Small intestine (tissue), 7 donors: ENCODE measurements at regions not wholly inside any gene's neighbourhood (a gene's known extent, or its start where the extent isn't known, plus 50 kb on each side); places are given as distances from the start of the nearest gene placed in this dataset.

Source experiments
- DNase-seq, 2 donors: peaks; one replicate each; pipeline versions ENCODE4 v3.0.0 to v3.0.0-alpha.2; 2013
- FAIRE-seq: peaks from 2 replicates; lab custom pipeline; 2012; peaks lifted over from hg19 to GRCh38; lab: Jason Lieb, UNC
- H3K27ac ChIP-seq, 3 donors: one replicate each; pipeline ENCODE4 v1.5.1; 2013; ENCODE audit warnings: low read length in 2 of 3, mild to moderate bottlenecking in 2 of 3, control low read depth in 1 of 3, inconsistent platforms in 1 of 3, low read depth in 1 of 3, moderate library complexity in 1 of 3
- H3K27me3 ChIP-seq, 3 donors: one replicate each; pipeline ENCODE4 v1.6.1; 2013; ENCODE audit warnings: low read length in 3 of 3, inconsistent platforms in 1 of 3; ENCODE audit not compliant: control insufficient read depth in 3 of 3, insufficient read depth in 3 of 3
- H3K36me3 ChIP-seq, 3 donors: one replicate each; pipeline ENCODE4 v1.6.1; 2013; ENCODE audit warnings: low read length in 3 of 3, inconsistent platforms in 1 of 3, low read depth in 1 of 3, mild to moderate bottlenecking in 1 of 3, moderate library complexity in 1 of 3; ENCODE audit not compliant: control insufficient read depth in 3 of 3, insufficient read depth in 2 of 3
- H3K4me1 ChIP-seq, 3 donors: one replicate each; pipeline ENCODE4 v1.6.1; 2013; ENCODE audit warnings: low read length in 2 of 3, inconsistent platforms in 1 of 3, low read depth in 1 of 3, mild to moderate bottlenecking in 1 of 3, moderate library complexity in 1 of 3; ENCODE audit not compliant: control insufficient read depth in 3 of 3, insufficient read depth in 2 of 3
- H3K4me3 ChIP-seq, 3 donors: one replicate each; pipeline ENCODE4 v1.5.1; 2013; ENCODE audit warnings: low read length in 3 of 3, control low read depth in 1 of 3, inconsistent platforms in 1 of 3, low read depth in 1 of 3, mild to moderate bottlenecking in 1 of 3, moderate library complexity in 1 of 3
- H3K9me3 ChIP-seq, 2 donors: one replicate each; pipeline ENCODE4 v1.6.1; 2013; ENCODE audit warnings: low read depth in 1 of 2, low read length in 1 of 2; ENCODE audit not compliant: control insufficient read depth in 2 of 2, insufficient read depth in 1 of 2
- WGBS, 3 donors: extraction: QIAGEN DNeasy Blood & Tissue Kit; methylation state at CpG; one replicate each; pipeline ENCODE4 v1.1.7; 2013; 5-methylcytosine and 5-hydroxymethylcytosine counted together
- donor health status: healthy with polysubstance abuse.
- donor health status: control.
- donor health status: control.
- donor health status: Bipolar disorder and iron deficiency.
- donor health status: healthy.

DNA sequence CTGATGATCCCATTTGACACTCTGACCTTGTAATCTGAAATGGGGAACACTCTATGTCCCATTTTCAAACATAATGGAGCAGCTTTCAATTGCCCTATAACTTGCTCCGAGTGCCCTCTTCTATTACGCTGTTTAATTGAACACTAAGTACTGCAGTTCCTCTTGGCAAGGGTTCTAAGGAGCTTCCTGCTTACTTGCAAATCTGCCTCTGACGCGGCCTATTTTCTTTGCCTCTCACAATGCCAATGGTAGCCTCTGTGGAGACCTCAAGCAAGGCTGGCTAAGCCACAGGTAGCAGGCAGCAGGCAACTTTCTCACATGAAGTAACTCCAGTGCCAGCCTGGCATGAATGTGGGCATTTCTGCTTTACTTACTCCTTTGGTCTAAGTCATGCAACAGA lies 443.4 kb upstream of the TRPC7 start:
- DNase-seq, result no peak
- FAIRE-seq, result no peak
- Histone ChIP-seq H3K4me1 (no peaks in the 10 kb centered on the region), H3K27ac (no peak overlapping the region), H3K4me3 (no peak overlapping the region), H3K9me3 (no peaks in the 10 kb centered on the region), H3K27me3 (no peaks in the 10 kb centered on the region), H3K36me3 (no peaks in the 10 kb centered on the region)
- 86 to 88% (median 88%) methylated on average over 4 of the region's 4 CpGs for WGBS, 3 donors

DNA sequence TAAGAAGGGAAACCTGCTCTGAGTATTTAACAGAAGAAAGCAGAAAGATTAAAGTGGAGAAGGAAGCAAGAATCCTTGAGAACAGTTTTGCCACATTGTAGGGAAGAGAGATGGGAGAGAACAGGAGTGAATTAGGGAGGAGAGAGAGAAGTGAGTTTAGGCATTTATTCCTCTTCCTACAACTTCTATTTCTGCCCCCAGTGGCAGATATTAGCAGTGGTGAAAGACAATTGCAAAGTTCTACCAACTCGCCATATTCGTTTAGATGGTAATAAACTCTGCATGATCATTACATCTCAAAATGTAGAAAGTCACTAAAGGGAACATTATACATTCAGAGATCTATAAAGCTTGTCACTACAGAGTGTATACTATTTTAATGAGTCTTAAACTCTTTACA lies 440.1 kb upstream of the TRPC7 start:
- no peaks in the 10 kb centered on the region for H3K27me3 ChIP-seq
- DNase-seq (no peak), FAIRE-seq (no peak)
- H3K36me3 ChIP-seq, result no peaks in the 10 kb centered on the region
- H3K9me3 ChIP-seq, result no peaks in the 10 kb centered on the region
- no peaks in the 10 kb centered on the region for H3K4me1 ChIP-seq
- H3K27ac ChIP-seq, result no peak overlapping the region
- 85 to 86% (median 85%) methylated on average over 2 of the region's 2 CpGs for WGBS, 3 donors
- no peak overlapping the region for H3K4me3 ChIP-seq

DNA sequence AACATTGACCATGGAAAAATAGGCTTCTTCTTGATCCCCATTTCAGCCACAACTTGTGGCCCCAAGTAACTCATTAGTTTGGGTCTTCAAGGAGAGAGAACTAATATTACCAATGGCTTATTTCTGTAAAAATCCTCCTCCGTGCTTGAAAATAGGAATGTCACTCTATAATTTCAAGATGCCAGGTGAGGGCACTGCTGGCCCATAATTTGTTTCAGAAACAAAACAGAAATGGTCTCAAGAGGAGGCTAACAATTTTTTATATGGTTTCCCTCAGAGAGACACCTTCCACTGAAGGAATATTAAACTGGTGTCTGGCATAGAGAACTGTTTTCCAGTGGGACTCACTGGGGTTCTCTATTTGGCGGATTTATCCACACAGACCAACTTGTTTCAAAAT lies 437.0 kb upstream of the TRPC7 start:
- Histone ChIP-seq H3K4me1 (no peaks in the 10 kb centered on the region), H3K27ac (no peak overlapping the region), H3K27me3 (no peaks in the 10 kb centered on the region), H3K36me3 (no peaks in the 10 kb centered on the region), H3K4me3 (no peak overlapping the region), H3K9me3 (no peaks in the 10 kb centered on the region)
- FAIRE-seq (no peak), DNase-seq (peak in 1 of 2 donors; percentile 4)
- WGBS, 3 donors, result 55 to 62% (median 58%) methylated on average over 2 of the region's 2 CpGs

DNA sequence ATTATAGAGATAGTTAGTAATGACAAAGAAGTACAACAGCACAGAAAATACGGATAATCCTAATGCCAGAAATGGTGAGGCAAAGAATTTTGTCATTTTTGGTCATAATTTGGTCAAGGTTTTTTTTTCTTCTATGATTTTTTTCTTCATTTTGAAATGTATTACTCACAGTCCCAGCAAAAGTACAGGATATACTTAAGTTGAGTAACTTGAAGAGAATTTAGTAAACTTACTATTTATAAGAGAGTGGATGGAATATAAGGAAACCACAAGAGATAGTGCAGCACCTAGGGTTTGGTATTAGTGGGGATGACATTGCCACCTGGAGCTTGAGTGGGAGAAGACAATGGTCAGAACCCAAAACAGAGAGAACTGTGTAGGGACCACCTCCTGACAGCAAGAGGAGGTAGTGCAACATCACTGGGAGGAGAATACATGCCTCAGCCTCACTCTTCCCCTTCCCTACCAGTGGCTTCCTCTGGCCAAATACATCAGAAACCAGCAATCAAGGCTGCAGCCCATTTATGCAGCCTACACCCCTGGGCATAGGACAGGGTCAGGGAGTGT lies 434.5 kb upstream of the TRPC7 start:
- FAIRE-seq, result no peak
- 55 to 68% (median 60%) methylated on average over 1 of the region's 1 CpG for WGBS, 3 donors
- H3K27me3 ChIP-seq, result no peaks in the 10 kb centered on the region
- no peak overlapping the region for H3K4me3 ChIP-seq
- DNase-seq, result no peak
- no peaks in the 10 kb centered on the region for H3K36me3 ChIP-seq
- H3K27ac ChIP-seq, result no peak overlapping the region
- no peaks in the 10 kb centered on the region for H3K4me1 ChIP-seq
- H3K9me3 ChIP-seq, result no peaks in the 10 kb centered on the region

DNA sequence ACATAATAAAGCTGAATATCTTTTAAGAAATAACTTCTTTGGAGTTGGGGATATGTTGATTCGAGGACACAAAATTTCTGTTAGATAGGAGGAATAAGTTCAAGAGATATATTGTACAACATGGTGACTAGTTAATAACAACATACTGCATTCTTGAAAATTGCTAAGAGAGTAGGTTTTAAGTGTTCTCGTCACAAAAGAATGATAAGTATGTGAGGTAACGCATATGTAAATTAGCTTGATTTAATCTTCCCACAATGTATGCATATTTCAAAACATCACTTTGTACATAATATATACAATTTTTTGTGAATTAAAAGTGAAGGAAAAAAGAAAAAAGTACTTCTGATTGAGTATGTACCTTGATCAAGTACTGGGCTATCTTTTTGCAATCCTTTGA lies 428.0 kb upstream of the TRPC7 start:
- DNase-seq (no peak), FAIRE-seq (no peak)
- Histone ChIP-seq H3K36me3 (no peaks in the 10 kb centered on the region), H3K9me3 (no peaks in the 10 kb centered on the region), H3K27ac (no peak overlapping the region), H3K27me3 (no peaks in the 10 kb centered on the region), H3K4me3 (no peak overlapping the region), H3K4me1 (no peaks in the 10 kb centered on the region)
- 85 to 86% (median 85%) methylated on average over 3 of the region's 3 CpGs for WGBS, 3 donors

DNA sequence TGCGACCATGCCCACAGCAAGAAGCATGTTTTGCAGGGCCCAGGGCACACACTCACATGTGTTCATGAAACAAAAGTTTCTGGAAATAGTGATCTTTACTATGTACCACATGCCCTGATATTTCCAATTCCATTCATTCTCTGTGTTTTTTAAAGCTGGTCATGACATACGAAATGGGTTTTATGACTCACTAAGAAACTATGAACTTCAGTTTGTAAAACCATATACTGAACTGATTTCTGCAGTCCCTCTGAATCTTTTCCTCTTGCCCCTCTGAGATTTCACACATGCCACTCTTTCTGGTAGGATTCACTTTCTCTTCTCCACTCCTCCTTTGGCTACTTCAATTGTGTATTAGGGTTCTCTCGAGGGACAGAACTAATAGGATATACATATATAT lies 416.1 kb upstream of the TRPC7 start:
- no peaks in the 10 kb centered on the region for H3K9me3 ChIP-seq
- H3K4me3 ChIP-seq, result no peak overlapping the region
- H3K4me1 ChIP-seq, result no peaks in the 10 kb centered on the region
- FAIRE-seq, result no peak
- no peak overlapping the region for H3K27ac ChIP-seq
- WGBS, 3 donors, result 72 to 77% (median 73%) methylated on average over 3 of the region's 3 CpGs
- no peaks in the 10 kb centered on the region for H3K27me3 ChIP-seq
- H3K36me3 ChIP-seq, result no peaks in the 10 kb centered on the region
- DNase-seq, result no peak

DNA sequence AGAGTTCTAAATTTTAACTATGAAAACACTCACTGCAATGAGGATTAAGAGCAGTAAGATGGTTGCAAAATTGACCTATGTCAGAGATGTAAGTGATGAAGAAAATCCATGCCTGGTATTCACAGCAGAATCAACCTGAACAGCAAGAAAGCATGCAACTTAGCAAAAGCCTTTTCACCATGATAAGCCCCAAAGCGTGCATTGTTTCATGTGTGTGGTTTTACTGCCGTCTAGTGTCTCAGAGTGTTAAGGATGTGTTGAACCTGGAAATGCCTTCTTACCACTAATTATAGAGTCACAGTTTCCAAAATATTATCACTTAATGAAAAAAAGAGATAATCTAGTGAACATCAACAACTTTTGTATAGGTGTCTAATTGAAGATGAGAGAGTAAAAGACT lies 415.2 kb upstream of the TRPC7 start:
- Histone ChIP-seq H3K36me3 (no peaks in the 10 kb centered on the region), H3K4me1 (no peaks in the 10 kb centered on the region), H3K4me3 (no peak overlapping the region), H3K27me3 (no peaks in the 10 kb centered on the region), H3K27ac (no peak overlapping the region), H3K9me3 (no peaks in the 10 kb centered on the region)
- FAIRE-seq, result no peak
- no peak for DNase-seq
- 47 to 61% (median 59%) methylated on average over 2 of the region's 2 CpGs for WGBS, 3 donors

DNA sequence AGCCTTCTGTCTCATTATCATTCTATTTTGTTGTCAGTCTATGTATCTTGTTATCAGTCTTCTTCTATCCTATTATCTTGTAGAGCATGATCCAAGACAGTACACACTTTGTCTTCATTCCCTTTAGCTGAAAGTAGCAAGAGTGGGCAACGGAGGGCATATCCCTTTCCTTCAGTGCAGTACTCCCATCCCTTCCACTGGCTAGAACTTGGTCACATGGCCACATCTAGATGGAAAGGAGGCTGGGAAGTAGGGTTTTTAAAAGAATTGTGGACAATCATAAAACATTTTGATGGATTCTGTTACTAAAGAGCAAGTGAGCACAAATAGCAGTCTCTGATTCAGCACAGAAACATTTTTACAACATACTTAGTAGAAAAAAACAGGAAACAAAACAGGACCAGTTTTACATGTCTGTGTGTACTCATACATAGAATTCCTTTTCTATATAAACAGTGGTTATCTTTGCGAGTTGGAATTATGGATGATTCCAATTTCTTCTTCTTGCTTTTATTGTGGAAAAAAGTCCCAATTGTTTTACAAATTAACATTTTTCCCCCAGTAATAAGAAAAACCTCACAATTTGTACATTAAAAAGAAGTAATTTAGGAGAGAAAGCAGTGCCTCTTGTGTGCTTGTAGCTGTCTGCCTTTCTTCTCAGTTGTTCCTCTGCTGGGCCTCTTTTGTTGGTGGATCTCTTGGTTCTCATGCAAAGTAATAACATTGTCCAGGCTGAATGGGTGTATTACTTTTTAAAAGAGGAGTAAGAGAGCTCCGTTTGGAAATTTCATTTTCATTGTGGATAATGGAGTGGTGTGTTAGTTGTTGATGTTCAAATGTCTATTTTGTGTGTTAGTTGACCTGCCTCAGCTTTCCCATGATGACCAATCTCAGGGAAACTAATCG lies 410.9 kb upstream of the TRPC7 start:
- no peak for DNase-seq
- H3K27ac ChIP-seq, result no peak overlapping the region
- H3K36me3 ChIP-seq, result no peaks in the 10 kb centered on the region
- no peak for FAIRE-seq
- H3K4me1 ChIP-seq, result no peaks in the 10 kb centered on the region
- H3K4me3 ChIP-seq, result no peak overlapping the region
- no peaks in the 10 kb centered on the region for H3K27me3 ChIP-seq
- WGBS, 3 donors, result 59 to 62% (median 61%) methylated on average over 4 of the region's 4 CpGs
- no peaks in the 10 kb centered on the region for H3K9me3 ChIP-seq
